ENCODE measurements at regions not wholly inside any gene's neighbourhood (a gene's known extent, or its start where the extent isn't known, plus 50 kb on each side); places are given as distances from the start of the nearest gene placed in this dataset.

- no peak for DNase-seq (ENCODE audit: low spot score)
These were observed 52.5 kb upstream of the ARL8B start for GRCh38 chr3:5069627-5070026.

DNA sequence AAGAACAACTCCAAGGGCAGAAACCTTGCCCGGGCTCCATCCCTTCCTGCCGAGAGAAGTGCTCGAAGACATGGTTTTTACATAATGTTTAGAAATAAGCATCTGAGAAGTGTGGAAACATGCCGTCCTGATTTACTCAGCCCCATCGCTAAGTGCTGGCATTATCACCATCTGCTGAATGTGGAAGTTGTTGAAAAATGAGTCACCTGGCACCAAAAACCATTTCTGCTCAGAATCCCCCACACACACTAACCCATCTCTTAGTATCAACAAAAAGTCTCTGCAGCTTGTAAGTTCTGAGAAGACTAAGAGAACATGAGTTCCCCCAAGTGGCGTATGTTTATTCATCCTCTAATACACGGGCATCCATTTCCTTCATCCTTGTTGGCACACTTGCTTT lies 51.0 kb upstream of the ARL8B start:
- no peak for DNase-seq (ENCODE audit: low spot score)

- no peak for DNase-seq (ENCODE audit: low spot score)
These were observed 49.8 kb upstream of the ARL8B start for GRCh38 chr3:5072100-5072816.
